ENCODE measurements at regions not wholly inside any gene's neighbourhood (a gene's known extent, or its start where the extent isn't known, plus 50 kb on each side); places are given as distances from the start of the nearest gene placed in this dataset.

DNA sequence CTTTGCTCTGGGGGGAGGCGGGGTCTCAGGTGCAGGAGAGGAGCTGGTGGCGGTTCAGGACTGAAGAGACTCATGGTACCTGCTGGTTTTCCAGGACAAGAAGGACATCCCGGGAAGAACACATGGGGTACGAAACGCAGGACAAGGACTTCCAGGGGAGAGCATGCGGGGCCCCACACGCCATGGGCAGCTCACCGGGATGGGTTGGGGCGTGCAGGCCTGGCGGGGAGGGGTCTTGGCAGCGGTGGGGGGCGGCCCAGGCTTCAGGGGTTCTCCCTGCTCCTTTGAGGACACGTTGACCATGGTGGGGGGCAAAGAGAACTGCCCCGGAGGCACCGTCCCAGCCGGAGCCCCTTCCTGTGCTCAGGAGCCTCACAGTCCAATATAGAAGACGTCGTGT lies 673.2 kb downstream of the BRD1 start:
- no peaks in the 10 kb centered on the region; a peak in 1 of 22 replicates for H3K27me3 ChIP-seq

DNA sequence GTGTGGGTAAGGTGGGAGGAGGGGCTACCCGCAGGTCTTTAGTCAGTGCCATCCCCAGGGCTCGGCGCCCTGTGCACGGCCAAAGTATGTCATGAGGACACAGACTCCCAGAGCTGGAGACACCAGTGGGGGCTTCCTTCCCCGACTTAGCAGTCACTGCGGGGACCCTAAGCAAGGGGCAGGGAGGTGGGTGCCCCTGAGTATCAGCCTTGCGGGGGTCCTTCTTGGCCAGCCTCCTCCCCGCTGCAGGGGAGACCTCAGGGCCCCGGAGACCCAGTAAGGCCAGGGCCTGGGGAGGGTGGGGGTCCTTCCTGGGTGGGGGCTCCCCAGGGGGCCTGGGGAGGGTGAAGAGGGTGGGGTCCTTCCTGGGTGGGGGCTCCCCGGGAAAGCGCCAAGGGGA lies 673.8 kb downstream of the BRD1 start:
- TF ChIP-seq Cebpa-rat (IDR thresholded peaks at IDR 0.05): no peak
- peaks cover 0 to 8% (median 0%) of the 10 kb centered on the region in 11 experiments; a peak in 6 of 22 replicates for H4K20me1 ChIP-seq
- H3K4me1 ChIP-seq: peaks cover 0 to 30% (median 18%) of the 10 kb centered on the region in 10 experiments; a peak in 16 of 20 replicates
- H3K27me3 ChIP-seq: no peaks in the 10 kb centered on the region; a peak in 1 of 22 replicates
- no peak overlapping the region for H3K9ac ChIP-seq
- H3K36me3 ChIP-seq: no peaks in the 10 kb centered on the region
- no peak overlapping the region for H3K4me3 ChIP-seq
- no peak overlapping the region for H3K27ac ChIP-seq
- no peak overlapping the region for H3K4me2 ChIP-seq
- H3K9me3 ChIP-seq (replicated peaks in 1 of 11): no peaks in the 10 kb centered on the region

More for the DNA sequence above, 673.2 kb downstream of the BRD1 start:
- H3K9me3 ChIP-seq (replicated peaks in 1 of 11): no peaks in the 10 kb centered on the region
- no peak for TF ChIP-seq Cebpa-rat (IDR thresholded peaks at IDR 0.05)
- H3K4me2 ChIP-seq: no peak overlapping the region
- peaks cover 0 to 30% (median 18%) of the 10 kb centered on the region in 10 experiments; a peak in 16 of 20 replicates for H3K4me1 ChIP-seq
- no peak overlapping the region for H3K27ac ChIP-seq
- no peak overlapping the region for H3K9ac ChIP-seq
- H3K36me3 ChIP-seq: no peaks in the 10 kb centered on the region
- no peak overlapping the region for H3K4me3 ChIP-seq
- H4K20me1 ChIP-seq: peaks cover 0 to 13% (median 0%) of the 10 kb centered on the region in 11 experiments; a peak in 6 of 22 replicates

DNA sequence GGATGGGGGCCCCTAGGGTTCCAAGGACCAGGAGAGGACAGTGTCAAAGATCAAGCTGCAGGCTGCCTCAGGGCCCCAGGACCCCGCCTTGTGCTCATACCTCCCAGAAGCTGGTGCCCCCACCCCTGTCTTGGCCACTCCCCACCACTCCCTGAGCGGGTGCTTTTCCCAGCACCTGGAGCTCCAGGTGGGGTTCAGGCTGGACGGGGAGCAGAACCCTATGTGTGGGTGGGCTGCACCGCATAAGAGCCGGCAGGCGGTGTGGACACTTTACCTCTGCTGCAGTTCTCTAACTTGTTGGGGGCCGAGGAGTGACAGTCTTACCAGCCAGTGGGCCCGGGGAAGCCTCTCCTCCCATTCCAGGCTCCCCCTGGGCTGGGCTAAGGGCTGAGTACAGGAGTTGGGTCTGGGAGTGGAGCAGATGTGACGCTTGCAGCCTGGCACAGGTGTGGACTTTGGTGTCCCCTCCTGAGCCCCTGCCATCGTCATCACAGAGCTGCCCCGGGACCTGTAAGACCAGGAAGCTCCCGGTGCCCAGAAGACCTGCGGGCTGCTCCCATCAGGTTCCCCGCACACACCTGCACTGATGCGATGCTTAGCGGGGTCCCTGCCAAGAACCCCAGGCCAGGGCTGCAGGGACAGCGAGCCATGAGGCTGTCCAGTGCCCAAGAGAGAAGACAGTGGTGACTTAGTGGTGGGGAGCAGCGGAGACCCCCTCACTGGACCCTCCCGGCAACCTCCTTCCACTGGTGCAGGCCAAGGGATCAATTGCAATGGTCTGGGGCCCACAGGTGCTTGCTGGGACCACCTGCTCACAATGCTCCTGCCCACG lies 674.5 kb downstream of the BRD1 start:
- no peak overlapping the region for H3K27ac ChIP-seq
- H3K4me2 ChIP-seq: peak overlapping the region in 7 of 11 experiments; percentile 51 to 79 (median 74); a peak in 13 of 22 replicates
- peaks cover 0 to 7% (median 0%) of the 10 kb centered on the region in 11 experiments; a peak in 5 of 22 replicates for H4K20me1 ChIP-seq
- peaks cover 0 to 30% (median 18%) of the 10 kb centered on the region in 10 experiments; a peak in 16 of 20 replicates for H3K4me1 ChIP-seq
- no peaks in the 10 kb centered on the region for H3K27me3 ChIP-seq
- H3K9me3 ChIP-seq (replicated peaks in 1 of 11): no peaks in the 10 kb centered on the region
- no peak overlapping the region for H3K4me3 ChIP-seq
- TF ChIP-seq Cebpa-rat (IDR thresholded peaks at IDR 0.05): no peak
- H3K9ac ChIP-seq: no peak overlapping the region
- no peaks in the 10 kb centered on the region for H3K36me3 ChIP-seq

DNA sequence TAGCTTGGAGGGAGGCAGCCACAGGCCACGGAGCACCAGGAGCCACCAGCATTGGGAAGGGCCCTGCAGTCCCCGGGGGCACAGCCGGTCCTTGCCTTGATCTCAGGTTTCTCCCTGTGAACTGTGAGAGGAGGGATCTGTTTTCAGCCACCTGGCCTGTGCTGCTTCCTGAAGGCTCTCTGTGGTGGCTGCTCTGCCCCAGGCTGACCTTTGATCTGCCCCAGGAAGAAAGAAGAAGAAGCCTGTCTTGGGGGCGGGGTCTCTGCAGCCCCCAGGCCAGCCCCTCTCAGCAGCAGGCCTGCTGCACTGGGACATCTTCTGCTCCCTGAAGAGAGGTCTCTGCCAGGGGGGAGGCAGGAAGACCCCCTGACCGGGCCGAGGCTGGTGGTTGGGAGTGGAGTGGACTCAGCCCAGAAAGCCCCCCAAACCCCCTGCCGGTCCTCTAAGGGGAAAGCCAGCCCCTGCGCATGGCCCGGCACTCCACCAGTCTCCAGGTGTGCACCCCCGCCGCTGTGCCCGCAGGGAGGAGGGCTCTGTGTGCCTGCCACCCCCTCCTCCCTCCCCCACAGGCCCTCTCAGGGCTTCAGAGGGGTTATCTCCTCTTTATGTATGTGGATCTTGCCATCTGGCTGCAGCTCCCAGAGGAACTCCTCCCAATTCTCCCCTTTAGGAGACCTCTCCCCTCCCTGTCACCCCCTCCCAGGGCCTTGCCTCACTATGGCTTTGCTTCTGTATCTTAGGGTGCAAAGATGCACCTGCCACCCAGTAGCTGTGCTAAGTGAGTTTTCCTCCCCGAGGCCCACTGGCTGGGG lies 675.3 kb downstream of the BRD1 start:
- no peak overlapping the region for H3K4me3 ChIP-seq

DNA sequence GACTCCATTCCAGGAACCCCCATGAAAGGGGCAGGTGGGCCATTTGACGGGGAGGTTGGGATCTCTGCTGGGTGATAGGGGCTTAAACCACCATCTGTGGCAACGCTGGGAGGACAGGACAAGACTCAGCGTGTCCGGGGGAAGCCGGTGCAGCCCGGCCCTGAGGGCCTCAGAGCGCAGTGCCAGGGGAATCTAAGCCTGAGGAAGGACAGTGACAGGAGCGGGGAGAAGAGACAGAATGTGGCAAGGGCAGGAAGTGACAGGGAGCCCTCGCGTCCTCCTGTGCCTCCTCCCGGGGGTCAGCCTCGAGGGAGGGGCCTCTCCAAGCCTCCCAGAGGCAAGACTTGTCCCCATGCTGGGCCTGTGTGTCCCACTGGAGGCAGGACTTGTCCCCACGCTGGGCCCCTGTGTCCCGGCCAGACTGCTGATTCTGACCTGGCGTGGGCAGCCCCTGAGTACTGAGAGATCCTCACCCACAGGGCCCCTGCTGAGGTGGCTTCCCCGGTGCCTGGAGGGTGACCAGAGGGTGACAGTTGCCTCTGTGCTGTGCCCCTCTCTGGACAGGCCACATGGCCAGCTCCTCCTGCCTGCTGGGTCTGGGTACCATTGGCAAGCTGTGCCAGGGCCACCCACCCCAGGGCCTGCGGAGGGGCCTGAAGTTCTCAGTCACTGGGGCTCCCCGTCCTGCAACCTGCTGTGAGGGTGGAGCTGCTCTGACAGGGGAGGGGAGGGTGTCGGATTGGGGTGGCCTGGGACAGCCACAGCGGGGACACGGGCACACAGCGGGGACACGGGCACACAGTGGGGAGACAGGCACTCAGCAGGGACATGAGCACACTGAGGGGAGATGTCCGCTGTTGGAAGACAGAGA lies 676.2 kb downstream of the BRD1 start:
- H3K27ac ChIP-seq: no peak overlapping the region; a peak in 1 of 22 replicates
- peaks cover 0 to 7% (median 0%) of the 10 kb centered on the region in 11 experiments; a peak in 4 of 22 replicates for H4K20me1 ChIP-seq
- H3K4me3 ChIP-seq: no peak overlapping the region
- no peak for TF ChIP-seq Cebpa-rat (IDR thresholded peaks at IDR 0.05)
- H3K4me2 ChIP-seq: peak overlapping the region in 9 of 11 experiments; percentile 35 to 79 (median 66); a peak in 18 of 22 replicates
- H3K4me1 ChIP-seq: peaks cover 0 to 30% (median 18%) of the 10 kb centered on the region in 10 experiments; a peak in 16 of 20 replicates
- H3K27me3 ChIP-seq: 0 out of 22 replicates have a peak, but pooled peaks cover 0 to 4% (median 0%) of the 10 kb centered on the region in 11 experiments
- H3K9ac ChIP-seq: peak overlapping the region in 1 of 11 experiments; percentile 3; a peak in 3 of 22 replicates
- H3K9me3 ChIP-seq (replicated peaks in 1 of 11): no peaks in the 10 kb centered on the region
- H3K36me3 ChIP-seq: no peaks in the 10 kb centered on the region

More for the DNA sequence above, 675.3 kb downstream of the BRD1 start:
- no peak for TF ChIP-seq Cebpa-rat (IDR thresholded peaks at IDR 0.05)
- H3K9ac ChIP-seq: peak overlapping the region in 1 of 11 experiments; percentile 3; a peak in 3 of 22 replicates
- H3K27ac ChIP-seq: no peak overlapping the region; a peak in 1 of 22 replicates
- H3K4me1 ChIP-seq: peaks cover 0 to 30% (median 18%) of the 10 kb centered on the region in 10 experiments; a peak in 16 of 20 replicates
- H3K4me2 ChIP-seq: peak overlapping the region; percentile 1 to 79 (median 59); a peak in 18 of 22 replicates
- H4K20me1 ChIP-seq: peaks cover 0 to 7% (median 0%) of the 10 kb centered on the region in 11 experiments; a peak in 5 of 22 replicates
- H3K27me3 ChIP-seq: 0 out of 22 replicates have a peak, but pooled peaks cover 0 to 2% (median 0%) of the 10 kb centered on the region in 11 experiments
- no peaks in the 10 kb centered on the region for H3K9me3 ChIP-seq (replicated peaks in 1 of 11)
- H3K36me3 ChIP-seq: no peaks in the 10 kb centered on the region

DNA sequence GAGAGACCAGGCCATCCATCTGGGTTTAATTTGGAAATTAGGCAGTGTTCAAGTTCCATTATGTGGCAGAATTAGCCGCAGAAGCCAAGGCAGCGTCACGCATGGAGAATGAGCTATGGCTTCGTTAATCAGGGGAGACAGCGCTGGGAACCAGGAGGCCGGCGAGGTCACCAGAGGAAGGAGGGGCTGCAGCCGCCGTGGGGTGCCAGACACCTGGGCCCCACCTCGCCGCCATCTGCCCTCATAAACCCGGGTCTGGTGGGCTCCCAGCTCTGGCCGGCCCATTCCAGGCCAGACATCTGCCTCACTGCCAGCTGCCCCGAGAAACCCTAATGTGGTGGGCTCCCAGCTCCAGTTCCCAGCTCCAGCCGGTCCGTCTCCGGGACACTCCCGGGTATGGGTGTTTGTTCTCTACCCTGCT lies 676.9 kb downstream of the BRD1 start:
- peaks cover 0 to 30% (median 18%) of the 10 kb centered on the region in 10 experiments; a peak in 16 of 20 replicates for H3K4me1 ChIP-seq
- H3K9me3 ChIP-seq (replicated peaks in 1 of 11): no peaks in the 10 kb centered on the region
- H3K4me3 ChIP-seq: no peak overlapping the region
- H3K36me3 ChIP-seq: no peaks in the 10 kb centered on the region
- 0 out of 22 replicates have a peak, but pooled peaks cover 0 to 4% (median 0%) of the 10 kb centered on the region in 11 experiments for H3K27me3 ChIP-seq
- H3K4me2 ChIP-seq: no peak overlapping the region
- H3K9ac ChIP-seq: no peak overlapping the region
- no peak overlapping the region for H3K27ac ChIP-seq
- TF ChIP-seq Cebpa-rat (IDR thresholded peaks at IDR 0.05): no peak
- H4K20me1 ChIP-seq: peaks cover 0 to 7% (median 0%) of the 10 kb centered on the region in 11 experiments; a peak in 3 of 22 replicates

DNA sequence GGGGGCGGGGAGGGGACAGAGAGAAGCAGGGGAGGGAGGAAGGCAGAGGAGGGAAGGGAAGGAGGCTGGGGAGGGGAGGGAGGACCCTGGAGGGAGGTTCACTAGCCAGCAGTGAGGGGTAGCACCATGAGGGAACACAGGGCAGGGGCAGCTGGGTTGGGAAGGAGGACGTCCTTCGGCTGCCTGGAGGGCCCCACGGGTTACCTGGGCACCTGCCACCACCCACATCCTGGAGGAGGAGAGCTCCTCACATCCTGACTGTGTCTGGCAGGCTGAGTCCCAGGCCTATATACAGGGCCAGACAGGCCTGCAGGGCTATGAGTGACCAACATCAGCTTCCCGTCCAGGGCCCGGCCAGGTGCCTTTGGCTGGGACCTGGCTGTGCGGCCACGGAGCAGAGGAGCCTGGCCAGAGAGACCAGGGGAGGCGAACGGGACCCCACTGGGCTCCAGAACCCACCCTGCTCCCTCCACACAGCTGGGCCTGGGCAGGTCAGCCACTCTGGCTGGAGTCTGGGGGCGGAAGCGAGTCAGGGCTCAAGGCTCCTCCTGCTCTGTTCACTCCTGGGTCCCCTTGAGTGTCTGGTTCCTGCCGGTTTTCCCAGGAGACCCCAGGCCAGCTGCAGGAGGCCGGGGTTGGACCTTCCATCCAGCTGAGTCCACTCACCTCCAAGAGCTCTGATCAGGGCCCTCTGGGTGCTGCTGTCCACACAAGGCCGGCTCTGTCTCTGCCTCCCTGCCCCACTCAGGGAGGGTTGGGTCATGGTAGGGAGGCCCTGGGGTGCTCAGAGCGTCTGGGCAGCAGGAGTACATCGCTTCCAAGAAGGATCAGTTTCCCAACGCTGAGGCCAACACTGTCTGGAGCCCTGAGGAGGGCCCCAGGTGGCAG lies 677.7 kb downstream of the BRD1 start:
- TF ChIP-seq Cebpa-rat (IDR thresholded peaks at IDR 0.05): no peak
- peaks cover 0 to 30% (median 18%) of the 10 kb centered on the region in 10 experiments; a peak in 16 of 20 replicates for H3K4me1 ChIP-seq

More for the DNA sequence above, 677.7 kb downstream of the BRD1 start:
- Histone ChIP-seq H3K27ac (no peak overlapping the region), H3K9ac (no peak overlapping the region), H3K9me3 (replicated peaks in 1 of 11) (no peaks in the 10 kb centered on the region), H3K4me2 (peak overlapping the region in 2 of 11 experiments; percentile 5 to 20; a peak in 2 of 22 replicates), H4K20me1 (peaks cover 0 to under 1% (median 0%) of the 10 kb centered on the region in 11 experiments; a peak in 3 of 22 replicates), H3K36me3 (no peaks in the 10 kb centered on the region), H3K4me3 (no peak overlapping the region), H3K27me3 (0 out of 22 replicates have a peak, but pooled peaks cover 0 to 4% (median 0%) of the 10 kb centered on the region in 11 experiments)
